Trophoblast cell (in vitro differentiated cells and primary cell): ENCODE measurements at regions not wholly inside any gene's neighbourhood (a gene's known extent, or its start where the extent isn't known, plus 50 kb on each side); places are given as distances from the start of the nearest gene placed in this dataset.

Source experiments
- DNase-seq, 2 donors: peaks; one replicate each; pipeline ENCODE4 v3.0.0-alpha.2; 2016
- H2AFZ ChIP-seq: 2 replicates; pipeline ENCODE4 v1.6.1; 2013; ENCODE audit warnings: low read length, moderate library complexity, mild to moderate bottlenecking; ENCODE audit not compliant: insufficient read depth, poor library complexity
- H2AK5ac ChIP-seq: 2 replicates; pipeline ENCODE4 v1.6.1; 2013; ENCODE audit warnings: mild to moderate bottlenecking, low read length
- H2BK120ac ChIP-seq: 2 replicates; pipeline ENCODE4 v1.6.1; 2013; ENCODE audit warnings: low read length, mild to moderate bottlenecking, moderate library complexity; ENCODE audit not compliant: insufficient read depth, poor library complexity
- H2BK12ac ChIP-seq: 2 replicates; pipeline ENCODE4 v1.6.1; 2013; ENCODE audit warnings: mild to moderate bottlenecking, low read length, moderate library complexity
- H2BK5ac ChIP-seq: 2 replicates; pipeline ENCODE4 v1.6.1; 2013; ENCODE audit warnings: low read length, low read depth, moderate library complexity, mild to moderate bottlenecking; ENCODE audit not compliant: poor library complexity
- H3K14ac ChIP-seq: 2 replicates; pipeline ENCODE4 v1.6.1; 2013; ENCODE audit warnings: mild to moderate bottlenecking, low read length
- H3K18ac ChIP-seq: 2 replicates; pipeline ENCODE4 v1.6.1; 2013; ENCODE audit warnings: mild to moderate bottlenecking, low read length
- H3K23ac ChIP-seq: 2 replicates; pipeline ENCODE4 v1.6.1; 2013; ENCODE audit warnings: low read length
- H3K27ac ChIP-seq: 2 replicates; pipeline ENCODE4 v1.5.1; 2013; ENCODE audit warnings: low read depth, mild to moderate bottlenecking, inconsistent platforms, low read length, moderate library complexity
- H3K27me3 ChIP-seq: 2 replicates; pipeline ENCODE4 v1.6.1; 2013; ENCODE audit warnings: inconsistent platforms, mild to moderate bottlenecking, low read length, moderate library complexity; ENCODE audit not compliant: insufficient read depth
- H3K36me3 ChIP-seq, 2 experiments: 1 replicate in 1 of 2; 2 replicates in 1 of 2; pipeline ENCODE4 v1.6.1; 2013; ENCODE audit warnings: low read length in 2 of 2, mild to moderate bottlenecking in 2 of 2, moderate library complexity in 1 of 2; ENCODE audit not compliant: insufficient read depth in 2 of 2, control insufficient read depth in 1 of 2
- H3K4ac ChIP-seq: 2 replicates; pipeline ENCODE4 v1.6.1; 2013; ENCODE audit warnings: low read depth, mild to moderate bottlenecking, low read length, moderate library complexity
- H3K4me1 ChIP-seq, 2 experiments: 1 replicate in 1 of 2; 2 replicates in 1 of 2; pipeline ENCODE4 v1.6.1; 2013; ENCODE audit warnings: low read length in 2 of 2, mild to moderate bottlenecking in 2 of 2, moderate library complexity in 1 of 2; ENCODE audit not compliant: insufficient read depth in 2 of 2, control insufficient read depth in 1 of 2
- H3K4me2 ChIP-seq: 2 replicates; pipeline ENCODE4 v1.6.1; 2013; ENCODE audit warnings: inconsistent platforms, mild to moderate bottlenecking, low read length, moderate library complexity
- H3K4me3 ChIP-seq: 2 replicates; pipeline ENCODE4 v1.5.1; 2013; ENCODE audit warnings: mild to moderate bottlenecking, low read depth, low read length, inconsistent platforms
- H3K79me1 ChIP-seq: one replicate; pipeline ENCODE4 v1.6.1; 2013; ENCODE audit warnings: low read length
- H3K79me2 ChIP-seq: 2 replicates; pipeline ENCODE4 v1.6.1; 2013; ENCODE audit warnings: low read length, mild to moderate bottlenecking; ENCODE audit not compliant: control insufficient read depth, insufficient read depth, poor library complexity
- H3K9ac ChIP-seq: 2 replicates; pipeline ENCODE4 v1.6.1; 2013; ENCODE audit warnings: mild to moderate bottlenecking, low read length
- H3K9me3 ChIP-seq: 2 replicates; pipeline ENCODE4 v1.6.1; 2013; ENCODE audit warnings: low read depth, mild to moderate bottlenecking, control low read depth, inconsistent platforms, low read length; ENCODE audit not compliant: insufficient read depth
- H4K12ac ChIP-seq: 2 replicates; pipeline ENCODE4 v1.6.1; 2013; ENCODE audit warnings: low read depth, mild to moderate bottlenecking, low read length, moderate library complexity
- H4K8ac ChIP-seq: 2 replicates; pipeline ENCODE4 v1.6.1; 2013; ENCODE audit warnings: low read depth, mild to moderate bottlenecking, low read length, moderate library complexity
- H4K91ac ChIP-seq: one replicate; pipeline ENCODE4 v1.6.1; 2013; ENCODE audit warnings: low read depth, mild to moderate bottlenecking, low read length, moderate library complexity
- WGBS: extraction: QIAGEN DNeasy Blood & Tissue Kit; methylation state at CpG from one replicate; pipeline ENCODE4 v1.1.7; 2013; ENCODE audit warnings: missing lambda C conversion rate; ENCODE audit not compliant: insufficient read length, insufficient coverage; ENCODE audit errors: extremely low coverage; 5-methylcytosine and 5-hydroxymethylcytosine counted together

GRCh38 chr5:74421377-74421776 is 219.2 kb downstream of the ENC1 start:
- Histone ChIP-seq H3K27ac (no peak overlapping the region), H2AK5ac (peak overlapping the region; percentile 92), H3K79me1 (peaks cover 17% of the 10 kb centered on the region), H3K9me3 (no peaks in the 10 kb centered on the region), H4K8ac (no peak overlapping the region), H2BK12ac (peak overlapping the region; percentile 91), H3K4me1 (no peaks in the 10 kb centered on the region), H2BK5ac (peak overlapping the region; percentile 60), H4K12ac (no peak overlapping the region), H3K14ac (peak overlapping the region; percentile 55), H3K9ac (no peak overlapping the region), H3K4me3 (no peak overlapping the region), H3K79me2 (peaks cover 1% of the 10 kb centered on the region), H3K4me2 (no peak overlapping the region), H2AFZ (no peak overlapping the region), H4K91ac (peak overlapping the region; percentile 77), H3K18ac (peak overlapping the region; percentile 60), H3K23ac (no peak overlapping the region), H2BK120ac (peak overlapping the region; percentile 81), H3K27me3 (no peaks in the 10 kb centered on the region), H3K36me3 (no peaks in the 10 kb centered on the region), H3K4ac (no peak overlapping the region)
- no CpG with 5 or more reads among the region's 1 CpG for WGBS
- no peak for DNase-seq

GRCh38 chr5:74420947-74421346 is 219.6 kb downstream of the ENC1 start:
- H3K14ac ChIP-seq = peak overlapping the region; percentile 55
- peak overlapping the region; percentile 60 for H2BK5ac ChIP-seq
- H3K4me3 ChIP-seq = no peak overlapping the region
- peak overlapping the region; percentile 77 for H4K91ac ChIP-seq
- no CpG with 5 or more reads among the region's 1 CpG for WGBS
- no peak overlapping the region for H2AFZ ChIP-seq
- DNase-seq = no peak
- H3K79me2 ChIP-seq = peaks cover 1% of the 10 kb centered on the region
- peak overlapping the region; percentile 60 for H3K18ac ChIP-seq
- no peak overlapping the region for H4K12ac ChIP-seq
- H2BK120ac ChIP-seq = peak overlapping the region; percentile 81
- no peak overlapping the region for H3K23ac ChIP-seq
- H2BK12ac ChIP-seq = peak overlapping the region; percentile 91
- no peak overlapping the region for H3K4me2 ChIP-seq
- H3K27ac ChIP-seq = no peak overlapping the region
- H2AK5ac ChIP-seq = peak overlapping the region; percentile 92
- H3K79me1 ChIP-seq = peaks cover 19% of the 10 kb centered on the region
- H3K4ac ChIP-seq = no peak overlapping the region
- no peak overlapping the region for H3K9ac ChIP-seq
- no peaks in the 10 kb centered on the region for H3K9me3 ChIP-seq
- H3K27me3 ChIP-seq = no peaks in the 10 kb centered on the region
- H4K8ac ChIP-seq = no peak overlapping the region
- H3K4me1 ChIP-seq = peaks cover 0 to 2% of the 10 kb centered on the region in 2 experiments
- no peaks in the 10 kb centered on the region for H3K36me3 ChIP-seq

DNA sequence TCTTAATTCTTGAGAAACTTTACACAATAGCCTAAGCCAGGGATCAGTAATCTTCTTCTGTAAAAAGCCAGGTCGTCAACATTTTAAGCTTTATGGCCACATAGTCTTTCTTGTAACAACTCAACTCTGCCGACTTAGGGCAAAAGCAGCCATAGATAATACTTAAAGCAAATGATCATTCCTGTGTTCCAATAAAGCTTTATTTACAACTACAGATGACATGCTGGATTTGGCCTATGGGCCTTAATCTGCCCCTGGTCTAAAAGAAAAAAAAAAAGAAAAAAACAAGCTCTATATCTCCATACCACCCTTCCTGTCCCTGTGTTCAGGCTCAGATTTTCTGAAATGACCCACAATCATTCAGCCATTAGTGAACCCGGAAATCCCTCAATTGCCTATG is 220.3 kb downstream of the ENC1 start:
- Histone ChIP-seq H3K4me2 (no peak overlapping the region), H2AFZ (no peak overlapping the region), H2AK5ac (peak overlapping the region; percentile 88), H3K14ac (no peak overlapping the region), H3K4me3 (no peak overlapping the region), H3K9ac (no peak overlapping the region), H4K8ac (no peak overlapping the region), H3K27me3 (no peaks in the 10 kb centered on the region), H3K9me3 (no peaks in the 10 kb centered on the region), H3K79me1 (peaks cover 22% of the 10 kb centered on the region), H4K12ac (no peak overlapping the region), H3K79me2 (peaks cover 1% of the 10 kb centered on the region), H3K36me3 (no peaks in the 10 kb centered on the region), H2BK12ac (peak overlapping the region; percentile 82), H3K27ac (no peak overlapping the region), H3K4ac (no peak overlapping the region), H4K91ac (peak overlapping the region; percentile 51), H3K18ac (no peak overlapping the region), H2BK120ac (no peak overlapping the region), H3K4me1 (peaks cover 2% of the 10 kb centered on the region in 2 experiments), H3K23ac (no peak overlapping the region), H2BK5ac (peak overlapping the region; percentile 53)
- WGBS = no CpG with 5 or more reads among the region's 3 CpGs
- no peak for DNase-seq

- Histone ChIP-seq H4K91ac (peak overlapping the region; percentile 60), H3K27ac (peak overlapping the region; percentile 15), H3K9me3 (no peaks in the 10 kb centered on the region), H3K79me2 (peaks cover 1% of the 10 kb centered on the region), H3K4me3 (no peak overlapping the region), H3K4me1 (peaks cover 2% of the 10 kb centered on the region in 2 experiments), H2BK5ac (no peak overlapping the region), H2AK5ac (peak overlapping the region; percentile 5), H3K27me3 (no peaks in the 10 kb centered on the region), H3K14ac (peak overlapping the region; percentile 16), H3K79me1 (peaks cover 22% of the 10 kb centered on the region), H2BK12ac (peak overlapping the region; percentile 19), H4K8ac (no peak overlapping the region), H2BK120ac (peak overlapping the region; percentile 5), H3K18ac (no peak overlapping the region), H3K4me2 (no peak overlapping the region), H2AFZ (no peak overlapping the region), H3K4ac (no peak overlapping the region), H4K12ac (no peak overlapping the region), H3K23ac (no peak overlapping the region), H3K9ac (no peak overlapping the region), H3K36me3 (no peaks in the 10 kb centered on the region)
- no CpG with 5 or more reads among the region's 4 CpGs for WGBS
- DNase-seq = no peak
These were observed 221.1 kb downstream of the ENC1 start for GRCh38 chr5:74419468-74419867.
